MM.1S (cell line): ENCODE measurements at regions not wholly inside any gene's neighbourhood (a gene's known extent, or its start where the extent isn't known, plus 50 kb on each side); places are given as distances from the start of the nearest gene placed in this dataset.

Experiments used
- DNase-seq: peaks from one replicate; pipeline ENCODE4 v3.0.0-alpha.2; 2015
- H2AFZ ChIP-seq: fragments of 300-600 bp; sonication (generic); 2 replicates; pipeline ENCODE4 v1.6.0; 2016; ENCODE audit warnings: antibody characterized with exemption, low read length
- H3F3A ChIP-seq: fragments of 300-600 bp; sonication (generic); 2 replicates; pipeline ENCODE4 v1.6.1; 2016; ENCODE audit warnings: mild to moderate bottlenecking, antibody characterized with exemption, low read length, moderate library complexity, mixed read lengths; ENCODE audit not compliant: insufficient read depth
- H3K27ac ChIP-seq: fragments of 300-600 bp; sonication (generic); 2 replicates; pipeline ENCODE4 v1.5.1; 2016; ENCODE audit warnings: mild to moderate bottlenecking, low read length
- H3K27me3 ChIP-seq: fragments of 300-600 bp; sonication (generic); replicated peaks from 2 replicates; pipeline ENCODE4 v1.6.0; 2016; ENCODE audit warnings: low read length; ENCODE audit not compliant: insufficient read depth
- H3K36me3 ChIP-seq: fragments of 300-600 bp; sonication (generic); replicated peaks from 2 replicates; pipeline ENCODE4 v1.6.1; 2016; ENCODE audit warnings: mild to moderate bottlenecking, low read length, mixed read lengths; ENCODE audit not compliant: insufficient read depth
- H3K4me1 ChIP-seq: fragments of 300-600 bp; sonication (generic); 2 replicates; pipeline ENCODE4 v1.6.1; 2016; ENCODE audit warnings: low read length, mixed read lengths
- H3K4me2 ChIP-seq: fragments of 300-600 bp; sonication (generic); 2 replicates; pipeline ENCODE4 v1.6.0; 2016; ENCODE audit warnings: low read depth, low read length
- H3K4me3 ChIP-seq: fragments of 300-600 bp; sonication (generic); 2 replicates; pipeline ENCODE4 v1.5.1; 2016; ENCODE audit warnings: low read length, mixed read lengths
- H3K79me2 ChIP-seq: fragments of 300-600 bp; sonication (generic); 2 replicates; pipeline ENCODE4 v1.6.1; 2016; ENCODE audit warnings: mixed run types, low read length, mixed read lengths
- H3K9ac ChIP-seq: fragments of 300-600 bp; sonication (generic); 2 replicates; pipeline ENCODE4 v1.6.1; 2016; ENCODE audit warnings: low read length, mixed read lengths
- H3K9me2 ChIP-seq: fragments of 300-600 bp; sonication (generic); replicated peaks from 2 replicates; pipeline ENCODE4 v1.6.1; 2016; ENCODE audit warnings: mild to moderate bottlenecking, low read length, mixed read lengths; ENCODE audit not compliant: insufficient read depth
- H3K9me3 ChIP-seq: fragments of 300-600 bp; sonication (generic); replicated peaks from 2 replicates; pipeline ENCODE4 v1.6.1; 2016; ENCODE audit warnings: mild to moderate bottlenecking, low read length, mixed read lengths; ENCODE audit not compliant: insufficient read depth
- H4K20me1 ChIP-seq: fragments of 300-600 bp; sonication (generic); 2 replicates; pipeline ENCODE4 v1.6.1; 2016; ENCODE audit warnings: mild to moderate bottlenecking, low read length, moderate library complexity, mixed read lengths; ENCODE audit not compliant: insufficient read depth
- CTCF ChIP-seq: fragments of 300-600 bp; sonication (generic); IDR thresholded peaks from 2 replicates; pipeline ENCODE4 v1.5.1; 2016; ENCODE audit warnings: antibody characterized with exemption, low read length, mixed read lengths
- EZH2 ChIP-seq: fragments of 300-600 bp; sonication (generic); optimal IDR thresholded peaks from 2 replicates; pipeline ENCODE3; 2017; ENCODE audit warnings: low read depth, mild to moderate bottlenecking, antibody characterized with exemption, low read length, mixed read lengths
- EZH2phosphoT487 ChIP-seq: fragments of 300-600 bp; sonication (generic); IDR thresholded peaks from 2 replicates; pipeline ENCODE4 v1.6.1; 2018; ENCODE audit warnings: antibody characterized with exemption, low read length

- TF ChIP-seq EZH2phosphoT487 (no peak), EZH2 (no peak), CTCF (no peak)
- Histone ChIP-seq H3K4me3 (no peak overlapping the region), H4K20me1 (no peaks in the 10 kb centered on the region), H3K79me2 (no peaks in the 10 kb centered on the region), H3K9me2 (no peaks in the 10 kb centered on the region), H3K36me3 (no peaks in the 10 kb centered on the region), H3F3A (no peaks in the 10 kb centered on the region), H3K27me3 (no peaks in the 10 kb centered on the region), H3K9me3 (no peaks in the 10 kb centered on the region), H3K27ac (no peak overlapping the region), H3K9ac (no peak overlapping the region), H3K4me2 (no peak overlapping the region), H3K4me1 (no peaks in the 10 kb centered on the region), H2AFZ (no peak overlapping the region)
- DNase-seq: no peak
Measured at GRCh38 chr2:43052944-43053306, 173.5 kb downstream of the ZFP36L2 start.

- H3K27ac ChIP-seq: no peak overlapping the region
- TF ChIP-seq EZH2phosphoT487 (no peak), EZH2 (no peak), CTCF (no peak)
- no peaks in the 10 kb centered on the region for H3F3A ChIP-seq
- H3K9me3 ChIP-seq: no peaks in the 10 kb centered on the region
- H3K9me2 ChIP-seq: no peaks in the 10 kb centered on the region
- no peak overlapping the region for H2AFZ ChIP-seq
- no peaks in the 10 kb centered on the region for H3K27me3 ChIP-seq
- DNase-seq: no peak
- no peak overlapping the region for H3K4me3 ChIP-seq
- no peak overlapping the region for H3K9ac ChIP-seq
- no peaks in the 10 kb centered on the region for H4K20me1 ChIP-seq
- H3K79me2 ChIP-seq: no peaks in the 10 kb centered on the region
- H3K4me1 ChIP-seq: no peaks in the 10 kb centered on the region
- H3K4me2 ChIP-seq: no peak overlapping the region
- H3K36me3 ChIP-seq: no peaks in the 10 kb centered on the region
Measured at GRCh38 chr2:43052204-43052943, 174.0 kb downstream of the ZFP36L2 start.

GRCh38 chr2:43051338-43051737, 175.1 kb downstream of the ZFP36L2 start:
- H3K27ac ChIP-seq: no peak overlapping the region
- H3K9me3 ChIP-seq: no peaks in the 10 kb centered on the region
- no peaks in the 10 kb centered on the region for H3K36me3 ChIP-seq
- no peaks in the 10 kb centered on the region for H3K27me3 ChIP-seq
- H3K4me3 ChIP-seq: no peak overlapping the region
- H3K4me2 ChIP-seq: no peak overlapping the region
- H2AFZ ChIP-seq: no peak overlapping the region
- H3K9me2 ChIP-seq: no peaks in the 10 kb centered on the region
- H3K4me1 ChIP-seq: no peaks in the 10 kb centered on the region
- H3K79me2 ChIP-seq: no peaks in the 10 kb centered on the region
- no peaks in the 10 kb centered on the region for H3F3A ChIP-seq
- TF ChIP-seq CTCF (no peak), EZH2 (no peak), EZH2phosphoT487 (no peak)
- no peaks in the 10 kb centered on the region for H4K20me1 ChIP-seq
- DNase-seq: no peak
- H3K9ac ChIP-seq: no peak overlapping the region
